ENCODE measurements at regions not wholly inside any gene's neighbourhood (a gene's known extent, or its start where the extent isn't known, plus 50 kb on each side); places are given as distances from the start of the nearest gene placed in this dataset.

GRCh38 chr1:87821335-87821697, 492.6 kb downstream of the LMO4 start:
- TF ChIP-seq ESRRG (CRISPR knock-in tag; IDR thresholded peaks at IDR 0.05): no peak
- no peak for TF ChIP-seq ISL1 (CRISPR knock-in tag; IDR thresholded peaks at IDR 0.05)
- TF ChIP-seq ZNF8 (CRISPR knock-in tag; IDR thresholded peaks at IDR 0.05): no peak
- no peak for TF ChIP-seq TCF4 (CRISPR knock-in tag; IDR thresholded peaks at IDR 0.05; ENCODE audit: borderline replicate concordance)
- TF ChIP-seq, protein P1, sequence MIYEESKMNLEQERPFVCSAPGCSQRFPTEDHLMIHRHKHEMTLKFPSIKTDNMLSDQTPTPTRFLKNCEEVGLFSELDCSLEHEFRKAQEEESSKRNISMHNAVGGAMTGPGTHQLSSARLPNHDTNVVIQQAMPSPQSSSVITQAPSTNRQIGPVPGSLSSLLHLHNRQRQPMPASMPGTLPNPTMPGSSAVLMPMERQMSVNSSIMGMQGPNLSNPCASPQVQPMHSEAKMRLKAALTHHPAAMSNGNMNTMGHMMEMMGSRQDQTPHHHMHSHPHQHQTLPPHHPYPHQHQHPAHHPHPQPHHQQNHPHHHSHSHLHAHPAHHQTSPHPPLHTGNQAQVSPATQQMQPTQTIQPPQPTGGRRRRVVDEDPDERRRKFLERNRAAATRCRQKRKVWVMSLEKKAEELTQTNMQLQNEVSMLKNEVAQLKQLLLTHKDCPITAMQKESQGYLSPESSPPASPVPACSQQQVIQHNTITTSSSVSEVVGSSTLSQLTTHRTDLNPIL (CRISPR knock-in tag; IDR thresholded peaks at IDR 0.05; ENCODE audit: low read depth): no peak
- TF ChIP-seq PPARA (CRISPR knock-in tag; IDR thresholded peaks at IDR 0.05; ENCODE audit: borderline replicate concordance): no peak
- TF ChIP-seq ARNTL (CRISPR knock-in tag; IDR thresholded peaks at IDR 0.05; ENCODE audit: borderline replicate concordance, low read depth): no peak
- TF ChIP-seq TOX (CRISPR knock-in tag; IDR thresholded peaks at IDR 0.05; ENCODE audit: borderline replicate concordance): no peak
- TF ChIP-seq, protein P2, sequence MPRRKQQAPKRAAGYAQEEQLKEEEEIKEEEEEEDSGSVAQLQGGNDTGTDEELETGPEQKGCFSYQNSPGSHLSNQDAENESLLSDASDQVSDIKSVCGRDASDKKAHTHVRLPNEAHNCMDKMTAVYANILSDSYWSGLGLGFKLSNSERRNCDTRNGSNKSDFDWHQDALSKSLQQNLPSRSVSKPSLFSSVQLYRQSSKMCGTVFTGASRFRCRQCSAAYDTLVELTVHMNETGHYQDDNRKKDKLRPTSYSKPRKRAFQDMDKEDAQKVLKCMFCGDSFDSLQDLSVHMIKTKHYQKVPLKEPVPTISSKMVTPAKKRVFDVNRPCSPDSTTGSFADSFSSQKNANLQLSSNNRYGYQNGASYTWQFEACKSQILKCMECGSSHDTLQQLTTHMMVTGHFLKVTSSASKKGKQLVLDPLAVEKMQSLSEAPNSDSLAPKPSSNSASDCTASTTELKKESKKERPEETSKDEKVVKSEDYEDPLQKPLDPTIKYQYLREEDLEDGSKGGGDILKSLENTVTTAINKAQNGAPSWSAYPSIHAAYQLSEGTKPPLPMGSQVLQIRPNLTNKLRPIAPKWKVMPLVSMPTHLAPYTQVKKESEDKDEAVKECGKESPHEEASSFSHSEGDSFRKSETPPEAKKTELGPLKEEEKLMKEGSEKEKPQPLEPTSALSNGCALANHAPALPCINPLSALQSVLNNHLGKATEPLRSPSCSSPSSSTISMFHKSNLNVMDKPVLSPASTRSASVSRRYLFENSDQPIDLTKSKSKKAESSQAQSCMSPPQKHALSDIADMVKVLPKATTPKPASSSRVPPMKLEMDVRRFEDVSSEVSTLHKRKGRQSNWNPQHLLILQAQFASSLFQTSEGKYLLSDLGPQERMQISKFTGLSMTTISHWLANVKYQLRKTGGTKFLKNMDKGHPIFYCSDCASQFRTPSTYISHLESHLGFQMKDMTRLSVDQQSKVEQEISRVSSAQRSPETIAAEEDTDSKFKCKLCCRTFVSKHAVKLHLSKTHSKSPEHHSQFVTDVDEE (CRISPR knock-in tag; IDR thresholded peaks at IDR 0.05): no peak
- TF ChIP-seq BACH2 (CRISPR knock-in tag; IDR thresholded peaks at IDR 0.05; ENCODE audit: borderline replicate concordance): no peak
- no peak for TF ChIP-seq RARB (CRISPR knock-in tag; IDR thresholded peaks at IDR 0.05)
- no peak for TF ChIP-seq ZFP30 (CRISPR knock-in tag; IDR thresholded peaks at IDR 0.05)
- TF ChIP-seq CSRNP3 (CRISPR knock-in tag; IDR thresholded peaks at IDR 0.05): no peak
- TF ChIP-seq GLIS3 (CRISPR knock-in tag; IDR thresholded peaks at IDR 0.05): no peak
- no peak for TF ChIP-seq ZNF565 (CRISPR knock-in tag; conservative IDR thresholded peaks at IDR 0.05; ENCODE audit: low read depth)
- TF ChIP-seq, protein P3, sequence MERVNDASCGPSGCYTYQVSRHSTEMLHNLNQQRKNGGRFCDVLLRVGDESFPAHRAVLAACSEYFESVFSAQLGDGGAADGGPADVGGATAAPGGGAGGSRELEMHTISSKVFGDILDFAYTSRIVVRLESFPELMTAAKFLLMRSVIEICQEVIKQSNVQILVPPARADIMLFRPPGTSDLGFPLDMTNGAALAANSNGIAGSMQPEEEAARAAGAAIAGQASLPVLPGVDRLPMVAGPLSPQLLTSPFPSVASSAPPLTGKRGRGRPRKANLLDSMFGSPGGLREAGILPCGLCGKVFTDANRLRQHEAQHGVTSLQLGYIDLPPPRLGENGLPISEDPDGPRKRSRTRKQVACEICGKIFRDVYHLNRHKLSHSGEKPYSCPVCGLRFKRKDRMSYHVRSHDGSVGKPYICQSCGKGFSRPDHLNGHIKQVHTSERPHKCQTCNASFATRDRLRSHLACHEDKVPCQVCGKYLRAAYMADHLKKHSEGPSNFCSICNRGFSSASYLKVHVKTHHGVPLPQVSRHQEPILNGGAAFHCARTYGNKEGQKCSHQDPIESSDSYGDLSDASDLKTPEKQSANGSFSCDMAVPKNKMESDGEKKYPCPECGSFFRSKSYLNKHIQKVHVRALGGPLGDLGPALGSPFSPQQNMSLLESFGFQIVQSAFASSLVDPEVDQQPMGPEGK (CRISPR knock-in tag; IDR thresholded peaks at IDR 0.05; ENCODE audit: borderline replicate concordance): no peak
- TF ChIP-seq OSR1 (CRISPR knock-in tag; IDR thresholded peaks at IDR 0.05): no peak
- TF ChIP-seq, protein P4, sequence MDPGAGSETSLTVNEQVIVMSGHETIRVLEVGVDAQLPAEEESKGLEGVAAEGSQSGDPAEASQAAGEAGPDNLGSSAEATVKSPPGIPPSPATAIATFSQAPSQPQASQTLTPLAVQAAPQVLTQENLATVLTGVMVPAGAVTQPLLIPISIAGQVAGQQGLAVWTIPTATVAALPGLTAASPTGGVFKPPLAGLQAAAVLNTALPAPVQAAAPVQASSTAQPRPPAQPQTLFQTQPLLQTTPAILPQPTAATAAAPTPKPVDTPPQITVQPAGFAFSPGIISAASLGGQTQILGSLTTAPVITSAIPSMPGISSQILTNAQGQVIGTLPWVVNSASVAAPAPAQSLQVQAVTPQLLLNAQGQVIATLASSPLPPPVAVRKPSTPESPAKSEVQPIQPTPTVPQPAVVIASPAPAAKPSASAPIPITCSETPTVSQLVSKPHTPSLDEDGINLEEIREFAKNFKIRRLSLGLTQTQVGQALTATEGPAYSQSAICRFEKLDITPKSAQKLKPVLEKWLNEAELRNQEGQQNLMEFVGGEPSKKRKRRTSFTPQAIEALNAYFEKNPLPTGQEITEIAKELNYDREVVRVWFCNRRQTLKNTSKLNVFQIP (CRISPR knock-in tag; IDR thresholded peaks at IDR 0.05; ENCODE audit: borderline replicate concordance, low read depth): no peak
- no peak for TF ChIP-seq ZC3H10 (CRISPR knock-in tag; IDR thresholded peaks at IDR 0.05)

GRCh38 chr1:87826681-87827251, 498.1 kb downstream of the LMO4 start:
- ATAC-seq: peak; percentile 99
- TF ChIP-seq ESRRG (CRISPR knock-in tag; IDR thresholded peaks at IDR 0.05) (no peak), CSRNP3 (CRISPR knock-in tag; IDR thresholded peaks at IDR 0.05) (no peak), TOX (CRISPR knock-in tag; IDR thresholded peaks at IDR 0.05; ENCODE audit: borderline replicate concordance) (no peak), GLIS3 (CRISPR knock-in tag; IDR thresholded peaks at IDR 0.05) (no peak), CSDC2 (CRISPR knock-in tag; IDR thresholded peaks at IDR 0.05) (no peak), RARB (CRISPR knock-in tag; IDR thresholded peaks at IDR 0.05) (no peak), ISL1 (CRISPR knock-in tag; IDR thresholded peaks at IDR 0.05) (no peak), ARNTL (CRISPR knock-in tag; IDR thresholded peaks at IDR 0.05; ENCODE audit: borderline replicate concordance, low read depth) (no peak), OSR1 (CRISPR knock-in tag; IDR thresholded peaks at IDR 0.05) (no peak), TCF4 (CRISPR knock-in tag; IDR thresholded peaks at IDR 0.05; ENCODE audit: borderline replicate concordance) (no peak), ZNF8 (CRISPR knock-in tag; IDR thresholded peaks at IDR 0.05) (no peak)
- TF ChIP-seq, protein P2 (CRISPR knock-in tag; IDR thresholded peaks at IDR 0.05): no peak
- TF ChIP-seq, protein P3 (CRISPR knock-in tag; IDR thresholded peaks at IDR 0.05; ENCODE audit: borderline replicate concordance): no peak
- TF ChIP-seq, protein P1 (CRISPR knock-in tag; IDR thresholded peaks at IDR 0.05; ENCODE audit: low read depth): no peak

More at GRCh38 chr1:87821335-87821697, 492.6 kb downstream of the LMO4 start:
- no peak for ATAC-seq
